ENCODE measurements at regions not wholly inside any gene's neighbourhood (a gene's known extent, or its start where the extent isn't known, plus 50 kb on each side); places are given as distances from the start of the nearest gene placed in this dataset.

- DNase-seq (ENCODE audit: low read depth, low spot score), result no peak
Measured at GRCh38 chr4:126731062-126731461, 901.7 kb upstream of the INTU start.

GRCh38 chr4:126733301-126733700, 899.5 kb upstream of the INTU start:
- DNase-seq (ENCODE audit: low read depth, low spot score), result no peak

- DNase-seq (ENCODE audit: low read depth, low spot score), result no peak
Measured at GRCh38 chr4:126734465-126734864, 898.3 kb upstream of the INTU start.

GRCh38 chr4:126735294-126736132, 897.2 kb upstream of the INTU start:
- DNase-seq (ENCODE audit: low read depth, low spot score), result no peak

- DNase-seq (ENCODE audit: low read depth, low spot score), result no peak
Measured at GRCh38 chr4:126736133-126736518, 896.6 kb upstream of the INTU start.

- no peak for DNase-seq (ENCODE audit: low read depth, low spot score)
Measured at GRCh38 chr4:126737899-126738526, 894.7 kb upstream of the INTU start.

- no peak for DNase-seq (ENCODE audit: low read depth, low spot score)
Measured at GRCh38 chr4:126738527-126738923, 894.2 kb upstream of the INTU start.

GRCh38 chr4:126738926-126739325, 893.8 kb upstream of the INTU start:
- DNase-seq (ENCODE audit: low read depth, low spot score), result no peak

GRCh38 chr4:126740687-126741086, 892.1 kb upstream of the INTU start:
- DNase-seq (ENCODE audit: low read depth, low spot score), result no peak

- DNase-seq (ENCODE audit: low read depth, low spot score), result no peak
Measured at GRCh38 chr4:126742048-126742447, 890.7 kb upstream of the INTU start.

GRCh38 chr4:126742885-126743284, 889.9 kb upstream of the INTU start:
- no peak for DNase-seq (ENCODE audit: low read depth, low spot score)

GRCh38 chr4:126748736-126749135, 884.0 kb upstream of the INTU start:
- no peak for DNase-seq (ENCODE audit: low read depth, low spot score)

GRCh38 chr4:126750723-126751122, 882.0 kb upstream of the INTU start:
- no peak for DNase-seq (ENCODE audit: low read depth, low spot score)

- no peak for DNase-seq (ENCODE audit: low read depth, low spot score)
Measured at GRCh38 chr4:126752126-126752525, 880.6 kb upstream of the INTU start.

- DNase-seq (ENCODE audit: low read depth, low spot score), result no peak
Measured at GRCh38 chr4:126752702-126753101, 880.1 kb upstream of the INTU start.

GRCh38 chr4:126753592-126753991, 879.2 kb upstream of the INTU start:
- DNase-seq (ENCODE audit: low read depth, low spot score), result no peak

- DNase-seq (ENCODE audit: low read depth, low spot score), result no peak
Measured at GRCh38 chr4:126755506-126755905, 877.3 kb upstream of the INTU start.

GRCh38 chr4:126756050-126756829, 876.5 kb upstream of the INTU start:
- no peak for DNase-seq (ENCODE audit: low read depth, low spot score)

- DNase-seq (ENCODE audit: low read depth, low spot score), result no peak
Measured at GRCh38 chr4:126757219-126757618, 875.5 kb upstream of the INTU start.

GRCh38 chr4:126758493-126758892, 874.3 kb upstream of the INTU start:
- no peak for DNase-seq (ENCODE audit: low read depth, low spot score)

GRCh38 chr4:126761947-126762662, 870.7 kb upstream of the INTU start:
- DNase-seq (ENCODE audit: low read depth, low spot score), result no peak
